GM19455 (cell line): ENCODE measurements at regions not wholly inside any gene's neighbourhood (a gene's known extent, or its start where the extent isn't known, plus 50 kb on each side); places are given as distances from the start of the nearest gene placed in this dataset.

Experiments
- ATAC-seq: cut with Tn5 transposase; IDR thresholded peaks from one replicate; pipeline ENCODE4 v1.9.1; 2021; ENCODE audit not compliant: unreplicated experiment

GRCh38 chr6:134719911-134720310 is 230.0 kb downstream of the ALDH8A1 start:
- no peak for ATAC-seq

- ATAC-seq = no peak
Measured at GRCh38 chr6:134719286-134719685, 230.6 kb downstream of the ALDH8A1 start.

- ATAC-seq = no peak
Measured at GRCh38 chr6:134714679-134715078, 235.2 kb downstream of the ALDH8A1 start.

- ATAC-seq = no peak
Measured at GRCh38 chr6:134714113-134714512, 235.8 kb downstream of the ALDH8A1 start.

- ATAC-seq = no peak
Measured at GRCh38 chr6:134712311-134712710, 237.6 kb downstream of the ALDH8A1 start.

- ATAC-seq = no peak
Measured at GRCh38 chr6:134708079-134708478, 241.8 kb downstream of the ALDH8A1 start.

- ATAC-seq = no peak
Measured at GRCh38 chr6:134707342-134708031, 242.4 kb downstream of the ALDH8A1 start.

GRCh38 chr6:134706806-134707205 is 243.1 kb downstream of the ALDH8A1 start:
- ATAC-seq = no peak

GRCh38 chr6:134706153-134706552 is 243.7 kb downstream of the ALDH8A1 start:
- no peak for ATAC-seq

- no peak for ATAC-seq
Measured at GRCh38 chr6:134703206-134703605, 246.7 kb downstream of the ALDH8A1 start.

GRCh38 chr6:134702279-134702678 is 247.6 kb downstream of the ALDH8A1 start:
- ATAC-seq = no peak

- no peak for ATAC-seq
Measured at GRCh38 chr6:134701301-134701700, 248.6 kb downstream of the ALDH8A1 start.

- ATAC-seq = no peak
Measured at GRCh38 chr6:134698228-134698627, 251.7 kb downstream of the ALDH8A1 start.

GRCh38 chr6:134692008-134692407 is 257.9 kb downstream of the ALDH8A1 start:
- no peak for ATAC-seq

- no peak for ATAC-seq
Measured at GRCh38 chr6:134691180-134691579, 258.7 kb downstream of the ALDH8A1 start.

GRCh38 chr6:134690048-134690447 is 259.9 kb downstream of the ALDH8A1 start:
- ATAC-seq = no peak

- no peak for ATAC-seq
Measured at GRCh38 chr6:134689641-134690040, 260.3 kb downstream of the ALDH8A1 start.

- no peak for ATAC-seq
Measured at GRCh38 chr6:134689177-134689576, 260.7 kb downstream of the ALDH8A1 start.

- ATAC-seq = no peak
Measured at GRCh38 chr6:134686071-134686470, 263.8 kb downstream of the ALDH8A1 start.

GRCh38 chr6:134684423-134684795 is 265.5 kb downstream of the ALDH8A1 start:
- no peak for ATAC-seq

- no peak for ATAC-seq
Measured at GRCh38 chr6:134683783-134684422, 266.0 kb downstream of the ALDH8A1 start.

- no peak for ATAC-seq
Measured at GRCh38 chr6:134680433-134680832, 269.5 kb downstream of the ALDH8A1 start.

GRCh38 chr6:134680021-134680420 is 269.9 kb downstream of the ALDH8A1 start:
- no peak for ATAC-seq
